Ishikawa (cell line): ENCODE measurements at regions not wholly inside any gene's neighbourhood (a gene's known extent, or its start where the extent isn't known, plus 50 kb on each side); places are given as distances from the start of the nearest gene placed in this dataset.

ENCODE experiments used
- CEBPB ChIP-seq: IDR thresholded peaks from 2 replicates; pipeline ENCODE4 v1.6.1; 2012
- TAF1 ChIP-seq: IDR thresholded peaks from 2 replicates; pipeline ENCODE4 v1.6.1; 2012; ENCODE audit warnings: low read depth, mild to moderate bottlenecking
- TCF12 ChIP-seq: IDR thresholded peaks from 2 replicates; pipeline ENCODE4 v1.6.1; 2012; ENCODE audit warnings: low read depth
- YY1 ChIP-seq: IDR thresholded peaks from 2 replicates; pipeline ENCODE4 v1.6.1; 2012; ENCODE audit warnings: low read depth
- TF ChIP-seq, protein P1 (sequence below): IDR thresholded peaks from 2 replicates; pipeline ENCODE4 v1.6.1; 2012

DNA sequence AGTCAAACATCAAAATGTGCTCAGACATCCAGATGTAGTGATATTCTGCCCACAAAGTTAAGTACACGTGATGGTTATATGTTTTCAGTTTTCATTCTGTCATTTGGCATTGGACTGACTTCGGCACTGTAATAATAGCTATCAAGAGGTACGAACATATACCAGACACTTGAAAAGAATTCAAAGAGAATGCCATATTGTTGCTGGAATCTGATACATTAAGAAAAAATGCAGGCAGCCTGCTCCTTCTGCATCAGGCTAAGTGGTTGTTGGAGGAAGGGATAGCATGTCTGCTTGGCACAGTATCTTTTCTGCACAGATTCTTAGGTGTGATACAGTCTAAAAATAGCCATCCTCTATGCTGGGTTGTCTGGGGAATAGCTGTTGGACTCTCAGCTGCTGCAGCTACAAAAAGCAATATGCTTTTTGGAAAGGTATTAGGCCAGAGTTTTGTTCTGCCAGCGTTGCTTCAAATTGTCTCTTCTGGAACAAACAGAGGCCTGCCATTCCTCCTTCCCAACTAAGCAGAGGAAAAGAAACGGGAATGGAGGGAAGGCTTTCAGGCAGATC is 892.6 kb downstream of the TBC1D22A start:
- TF ChIP-seq, protein P1, sequence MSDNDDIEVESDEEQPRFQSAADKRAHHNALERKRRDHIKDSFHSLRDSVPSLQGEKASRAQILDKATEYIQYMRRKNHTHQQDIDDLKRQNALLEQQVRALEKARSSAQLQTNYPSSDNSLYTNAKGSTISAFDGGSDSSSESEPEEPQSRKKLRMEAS: no peak
- TF ChIP-seq CEBPB (no peak), TAF1 (no peak), YY1 (no peak), TCF12 (no peak)
